ENCODE measurements at regions not wholly inside any gene's neighbourhood (a gene's known extent, or its start where the extent isn't known, plus 50 kb on each side); places are given as distances from the start of the nearest gene placed in this dataset.
A peak's percentile ranks its signal among the peaks of the same experiment; 100 is the strongest.

DNA sequence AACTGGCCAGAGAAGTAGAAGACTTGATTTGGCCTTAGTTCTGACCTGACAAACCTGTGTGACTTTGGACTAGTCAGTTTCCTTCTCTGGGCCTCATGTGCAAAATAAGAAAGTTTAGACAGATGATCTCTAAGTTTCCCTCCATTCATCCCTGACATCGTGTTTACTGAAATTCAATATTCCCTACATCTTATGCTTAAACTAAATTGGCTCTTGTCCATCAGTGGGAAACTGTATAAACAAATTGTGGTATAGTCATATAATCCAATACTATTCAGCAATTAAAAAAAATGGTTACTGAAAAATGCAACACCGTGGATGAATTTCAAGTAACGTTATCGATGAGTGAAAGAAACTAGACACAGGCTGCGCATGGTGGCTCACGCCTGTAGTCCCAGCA is 64.4 kb upstream of the HRH1 start:
- no peak for DNase-seq (ENCODE audit: low read depth)

DNA sequence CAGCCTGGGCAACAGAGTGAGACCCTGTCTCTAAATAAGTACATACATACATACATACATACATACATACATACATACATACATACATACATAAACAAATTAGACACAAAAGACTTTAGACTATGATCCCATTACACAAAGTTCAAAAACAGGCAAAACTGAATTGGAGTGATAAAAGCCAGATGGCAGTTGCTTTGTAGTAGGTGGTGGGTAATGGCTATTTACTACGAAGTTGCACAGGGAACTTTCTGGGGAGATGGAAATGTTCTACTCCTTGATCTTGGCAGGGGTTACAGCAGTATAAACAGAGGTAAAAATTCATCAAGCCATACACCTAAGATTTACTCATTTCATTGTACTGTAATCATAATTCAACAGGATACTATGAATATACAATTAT is 63.7 kb upstream of the HRH1 start:
- DNase-seq (ENCODE audit: low read depth): no peak

DNA sequence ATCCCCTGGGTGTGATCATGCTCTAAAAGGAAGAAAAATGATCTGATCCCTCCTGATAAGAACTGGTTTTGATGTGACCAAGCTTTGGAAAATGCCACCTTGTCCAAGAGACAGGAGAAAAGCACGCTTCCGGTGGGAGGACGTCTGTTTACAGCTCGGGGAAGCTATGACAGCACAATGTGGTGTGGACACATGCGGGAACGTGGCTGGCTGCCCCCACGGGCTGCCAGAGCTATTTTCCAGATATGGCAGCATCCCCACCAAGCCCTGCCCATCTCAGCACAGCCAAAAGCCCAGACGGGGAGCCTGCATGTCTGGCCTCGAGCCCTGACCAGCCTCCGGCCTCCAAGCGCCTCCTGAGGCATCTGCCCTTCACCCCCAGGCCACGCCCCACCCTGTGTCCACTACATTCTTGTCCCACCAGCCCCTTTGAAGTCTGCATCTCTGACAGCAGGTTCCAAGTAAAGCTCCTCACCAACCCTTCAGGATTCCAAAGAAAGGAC is 63.2 kb upstream of the HRH1 start:
- no peak for DNase-seq (ENCODE audit: low read depth)

DNA sequence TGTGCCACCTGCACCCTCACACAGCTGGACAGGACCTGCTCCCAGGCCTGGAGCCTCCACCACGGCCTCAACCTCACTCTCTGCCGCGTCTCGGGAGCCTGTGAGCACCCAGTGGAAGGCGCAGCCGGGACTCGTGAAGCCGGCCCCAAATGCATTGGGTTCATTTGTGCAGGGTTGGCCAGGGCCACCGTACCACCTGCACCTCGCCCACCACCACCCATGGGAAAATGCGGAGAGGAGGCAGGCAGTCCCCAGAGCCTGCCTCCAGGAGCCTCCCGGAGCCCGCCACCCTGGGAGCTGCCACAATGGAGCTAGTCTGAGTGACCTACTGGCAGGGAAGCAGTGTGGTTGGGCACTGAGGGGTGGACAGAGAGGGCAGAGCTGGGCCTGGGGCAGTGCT is 62.5 kb upstream of the HRH1 start:
- DNase-seq (ENCODE audit: low read depth): no peak

DNA sequence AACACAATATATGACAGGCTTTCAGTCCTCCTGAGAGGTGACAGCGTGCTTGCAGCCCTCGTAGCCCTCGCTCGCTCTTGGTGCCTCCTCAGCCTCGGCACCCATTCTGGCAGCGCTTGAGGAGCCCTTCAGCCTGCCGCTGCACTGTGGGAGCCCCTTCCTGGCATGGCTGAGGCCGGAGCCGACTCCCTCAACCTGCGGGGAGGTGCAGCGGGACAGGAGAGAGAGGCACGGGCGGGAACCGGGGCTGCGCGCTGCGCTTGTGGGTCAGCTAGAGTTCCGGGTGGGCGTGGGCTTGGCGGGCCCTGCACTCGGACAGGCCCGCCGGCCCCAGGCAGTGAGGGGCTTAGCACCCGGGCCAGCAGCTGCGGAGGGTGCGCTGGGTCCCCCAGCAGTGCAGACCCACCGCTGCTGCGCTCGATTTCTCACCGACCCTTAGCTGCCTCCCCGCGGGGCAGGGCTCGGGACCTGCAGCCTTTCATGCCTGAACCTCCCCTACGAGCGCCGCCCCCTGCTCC is 60.4 kb upstream of the HRH1 start:
- DNase-seq (ENCODE audit: low read depth): no peak

DNA sequence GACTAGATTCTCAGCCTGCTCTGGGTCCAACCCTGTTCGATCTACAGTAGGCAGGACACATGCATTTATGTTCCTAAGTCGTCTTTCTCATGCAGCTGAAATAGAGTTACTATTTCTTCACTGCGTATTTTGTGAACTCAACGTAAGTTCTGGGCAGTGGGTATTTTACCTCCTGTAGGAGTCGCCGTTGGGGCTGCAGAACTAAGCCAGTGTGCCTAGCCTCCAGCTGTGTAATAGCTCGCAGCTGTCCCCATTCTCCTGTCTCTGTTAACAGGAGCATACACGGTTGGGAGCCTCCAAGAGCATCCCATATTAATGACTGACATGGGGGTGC is 58.4 kb upstream of the HRH1 start:
- DNase-seq (ENCODE audit: low read depth): no peak

DNA sequence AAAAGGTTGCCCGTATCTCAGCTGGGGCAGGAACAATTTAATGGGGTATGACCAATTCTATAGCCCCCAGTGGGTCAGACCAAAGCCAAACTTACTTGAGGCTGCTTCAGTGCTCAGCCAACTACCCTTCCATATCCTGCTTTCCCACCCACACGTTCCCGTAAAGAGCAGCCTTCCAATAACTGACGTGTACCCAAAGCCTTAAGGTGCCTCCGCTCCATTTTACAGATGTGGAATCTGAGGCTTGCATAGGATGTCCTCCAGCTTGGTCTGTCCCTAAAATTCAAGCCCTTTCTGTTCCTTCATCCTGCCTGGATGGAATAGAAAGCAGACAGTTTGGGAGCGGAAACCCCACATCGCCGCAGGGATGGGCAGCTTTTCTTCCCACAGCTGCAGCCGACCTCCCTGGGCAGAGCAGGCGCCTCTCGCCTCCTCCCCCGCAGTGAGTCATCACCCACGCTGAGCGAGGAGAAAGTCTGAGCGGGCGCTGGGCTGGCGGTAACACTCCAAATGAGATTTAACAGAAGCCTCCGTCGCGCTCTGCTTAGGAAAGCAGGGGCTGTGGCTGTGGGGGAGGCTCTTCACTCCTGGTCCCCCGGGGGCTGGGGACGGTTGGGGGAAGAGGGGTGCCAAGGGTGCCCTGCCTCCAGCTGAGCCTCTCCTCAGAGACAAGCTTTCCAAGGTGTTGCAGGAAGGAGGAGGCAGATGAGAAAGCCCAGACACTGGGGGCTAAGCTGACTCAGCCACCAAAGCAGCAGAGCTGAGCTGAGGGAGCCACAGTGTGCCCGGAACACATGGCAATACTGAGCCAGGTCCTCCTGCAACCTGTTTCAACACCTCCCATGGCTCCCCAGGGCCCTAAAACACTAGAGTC is 57.8 kb upstream of the HRH1 start:
- peak; percentile 57 for DNase-seq (ENCODE audit: low read depth)

DNA sequence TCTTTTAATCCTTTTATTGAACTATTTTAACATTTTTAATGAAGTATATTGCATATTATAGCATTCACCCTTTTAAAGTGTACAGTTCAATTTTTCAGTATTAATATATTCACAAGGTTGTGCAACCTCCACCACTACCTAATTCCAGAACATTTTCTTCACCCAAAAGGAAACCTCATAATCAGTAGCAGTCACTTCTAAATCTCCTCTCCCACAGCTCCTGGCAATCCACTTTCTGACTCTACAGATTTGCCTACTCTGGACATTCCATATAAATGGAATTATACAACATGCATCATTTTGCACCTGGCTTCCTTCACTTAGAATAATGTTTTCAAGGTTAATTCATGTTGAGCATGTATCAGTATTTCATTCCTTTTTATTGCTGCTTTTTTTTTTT is 55.0 kb upstream of the HRH1 start:
- no peak for DNase-seq (ENCODE audit: low read depth)

Data from fibroblast of the conjunctiva (primary cell).